CD4-positive, alpha-beta T cell treated with Interleukin-17A for 4 hours (primary cell): ENCODE measurements at regions not wholly inside any gene's neighbourhood (a gene's known extent, or its start where the extent isn't known, plus 50 kb on each side); places are given as distances from the start of the nearest gene placed in this dataset.
"Not testable (repeated sequence)": the region's sequence is repeated elsewhere in the genome, so short reads cannot be mapped to it uniquely, and the experiment has no call there.

Experiments used
- DNase-seq: peaks from one replicate; pipeline ENCODE4 v3.0.0-alpha.2; 2020; ENCODE audit warnings: mixed read lengths

DNA sequence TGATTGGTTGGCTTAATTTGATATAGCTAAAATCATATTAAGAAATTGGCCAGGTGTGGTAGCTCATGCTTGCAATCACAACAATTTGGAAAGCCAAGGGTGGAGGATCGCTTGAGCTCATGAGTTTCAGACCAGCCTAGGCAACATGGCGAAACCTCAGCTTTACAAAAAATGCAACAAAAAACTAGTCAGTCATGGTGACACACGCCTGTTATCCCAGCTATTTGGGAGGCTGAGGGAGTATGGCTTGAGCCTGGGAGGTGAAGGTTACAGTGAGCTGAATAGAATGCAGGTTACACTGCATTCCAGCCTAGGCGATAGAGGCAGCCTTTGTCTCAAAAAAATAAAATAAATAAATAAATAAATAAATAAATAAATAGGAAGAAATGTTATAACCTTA, 1579.6 kb upstream of the SLC10A2 start:
- DNase-seq = no peak

DNA sequence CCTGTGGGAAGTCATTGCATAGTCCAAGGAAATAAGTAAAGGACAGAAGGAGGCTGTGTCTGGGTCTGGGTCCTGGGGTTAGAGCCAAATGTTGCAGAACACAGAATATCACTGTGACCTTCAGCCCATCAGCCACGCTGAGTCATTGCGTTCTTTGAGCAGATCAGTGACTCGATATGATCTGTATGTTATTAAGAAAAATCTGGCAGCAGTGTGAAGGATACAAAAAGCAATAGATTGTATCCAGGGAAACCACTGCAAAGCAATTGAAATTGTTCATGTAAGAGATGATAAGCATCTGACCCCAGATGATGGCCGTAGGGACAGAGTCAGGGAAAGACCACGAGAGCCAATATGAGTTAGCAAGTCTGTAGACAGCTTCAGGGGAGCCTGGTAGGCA, 1575.1 kb upstream of the SLC10A2 start:
- no peak for DNase-seq

DNA sequence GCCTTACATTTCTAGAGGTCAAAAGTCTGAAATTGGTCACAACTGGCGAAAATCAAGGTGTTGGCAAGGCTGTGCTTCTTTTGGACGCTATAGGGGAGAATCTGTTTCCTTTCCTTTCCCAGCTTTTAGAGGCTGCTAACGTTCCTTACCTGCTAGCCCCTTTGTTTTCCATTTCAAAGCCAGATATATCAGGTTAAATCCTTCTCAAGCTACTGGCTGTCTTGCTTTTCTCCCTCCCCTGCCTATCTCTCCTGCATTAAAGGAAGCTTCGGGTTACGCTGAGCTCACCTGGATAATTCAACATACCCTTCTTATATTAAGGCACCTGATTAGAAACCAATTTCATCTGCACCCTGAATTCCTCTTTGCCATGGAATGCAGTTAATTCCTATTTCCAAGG, 1569.7 kb upstream of the SLC10A2 start:
- no peak for DNase-seq

GRCh38 chr13:104634016-104634415, 1567.8 kb upstream of the SLC10A2 start:
- DNase-seq = no peak

- no peak for DNase-seq
These were observed 1566.5 kb upstream of the SLC10A2 start for GRCh38 chr13:104632736-104633135.

GRCh38 chr13:104625201-104625600, 1559.0 kb upstream of the SLC10A2 start:
- DNase-seq = no peak

- no peak for DNase-seq
These were observed 1550.8 kb upstream of the SLC10A2 start for GRCh38 chr13:104616990-104617389.

- no peak for DNase-seq
These were observed 1548.3 kb upstream of the SLC10A2 start for GRCh38 chr13:104614361-104615145.

DNA sequence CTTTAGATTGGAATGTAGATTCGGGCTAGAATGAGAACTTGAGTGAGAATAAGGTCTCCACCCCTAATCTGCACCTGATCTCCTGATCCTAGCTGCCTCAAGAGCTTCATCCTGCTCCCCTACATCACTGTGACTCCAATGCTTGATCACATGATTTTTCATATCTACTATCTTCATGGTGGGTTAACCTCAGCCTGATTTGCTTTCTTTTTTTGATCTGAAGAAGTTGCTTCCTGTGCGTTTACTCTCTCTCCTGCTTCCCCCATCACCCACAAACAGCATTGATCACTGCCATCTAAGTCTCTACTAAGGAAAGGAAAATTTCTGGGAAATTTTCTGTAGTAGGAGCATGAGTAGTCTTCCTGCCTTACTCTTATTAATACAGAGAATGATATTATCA, 1542.1 kb upstream of the SLC10A2 start:
- DNase-seq = no peak

DNA sequence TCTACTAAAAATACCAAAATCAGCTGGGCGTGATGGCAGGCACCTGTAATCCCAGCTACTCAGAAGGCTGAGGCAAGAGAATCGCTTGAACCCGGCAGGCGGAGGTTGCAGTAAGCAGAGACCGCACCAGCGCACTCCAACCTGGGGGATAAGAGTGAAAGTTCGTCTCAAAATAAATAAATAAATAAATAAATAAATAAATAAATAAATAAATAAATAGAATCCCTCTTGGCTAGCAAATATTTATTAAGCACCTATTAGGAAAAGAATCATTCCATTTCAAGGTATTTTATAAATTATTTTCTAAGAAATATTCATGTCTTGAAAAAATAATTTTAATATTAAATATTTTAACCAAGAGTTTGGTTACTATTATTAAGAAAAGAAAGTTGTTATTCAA, 1539.2 kb upstream of the SLC10A2 start:
- DNase-seq = not testable (repeated sequence)

GRCh38 chr13:104597546-104598180, 1531.4 kb upstream of the SLC10A2 start:
- DNase-seq = no peak

DNA sequence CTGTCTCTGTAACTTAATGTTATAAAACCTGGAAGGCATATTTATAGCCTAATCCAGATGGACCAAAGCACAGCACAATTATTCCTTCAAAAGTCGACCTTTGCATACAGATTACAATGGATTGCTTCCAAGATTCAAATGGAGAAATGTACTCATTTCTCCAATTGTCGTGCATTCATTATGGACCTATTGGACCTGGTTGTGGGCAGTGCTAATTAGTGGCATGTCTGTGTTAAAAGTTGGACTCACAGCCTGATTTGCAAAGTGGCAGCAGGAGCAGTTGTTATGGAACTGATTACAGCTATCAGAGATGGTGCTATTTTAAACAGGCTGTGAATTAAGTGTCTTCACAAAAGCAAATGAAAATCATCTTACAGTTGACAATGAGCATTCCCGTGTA, 1529.3 kb upstream of the SLC10A2 start:
- no peak for DNase-seq

DNA sequence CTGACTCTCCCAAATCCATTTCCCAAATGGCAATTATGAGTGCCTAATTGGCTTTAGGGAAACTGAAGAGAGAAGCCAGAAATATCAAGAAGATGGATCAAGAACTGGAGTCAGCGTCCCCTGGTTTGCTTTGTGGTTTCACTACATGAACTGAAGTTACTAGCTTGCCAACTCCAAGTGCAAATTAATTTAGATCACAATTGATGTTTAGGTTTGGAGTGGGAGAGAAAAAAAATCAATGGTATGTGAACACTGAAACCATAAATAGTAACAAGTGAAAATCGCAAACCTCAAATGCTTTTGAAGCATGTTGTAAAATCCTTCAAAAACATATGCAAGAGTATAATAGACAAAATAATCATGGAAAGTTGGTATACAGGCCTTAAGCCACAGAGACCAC, 1528.6 kb upstream of the SLC10A2 start:
- DNase-seq = no peak

DNA sequence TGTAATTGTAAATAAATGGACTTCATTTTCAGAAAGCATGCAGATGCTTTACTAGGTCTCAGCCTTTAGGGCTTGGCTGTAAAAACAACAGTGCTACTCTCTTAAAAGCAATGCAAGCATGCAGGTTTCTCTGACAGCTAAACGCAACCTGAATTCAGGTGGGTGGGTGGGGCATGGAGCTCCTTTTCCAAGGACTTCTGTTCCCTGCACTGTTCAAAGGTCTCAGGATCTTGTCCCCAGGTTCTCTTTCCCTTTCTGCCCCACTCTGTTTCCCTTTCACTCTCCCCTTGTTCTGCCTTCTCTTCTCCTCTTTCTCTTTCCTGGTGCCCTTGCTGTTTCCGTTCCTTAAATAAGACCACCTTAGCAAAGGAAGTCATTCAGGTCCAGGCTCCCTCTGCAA, 1527.5 kb upstream of the SLC10A2 start:
- DNase-seq = no peak

DNA sequence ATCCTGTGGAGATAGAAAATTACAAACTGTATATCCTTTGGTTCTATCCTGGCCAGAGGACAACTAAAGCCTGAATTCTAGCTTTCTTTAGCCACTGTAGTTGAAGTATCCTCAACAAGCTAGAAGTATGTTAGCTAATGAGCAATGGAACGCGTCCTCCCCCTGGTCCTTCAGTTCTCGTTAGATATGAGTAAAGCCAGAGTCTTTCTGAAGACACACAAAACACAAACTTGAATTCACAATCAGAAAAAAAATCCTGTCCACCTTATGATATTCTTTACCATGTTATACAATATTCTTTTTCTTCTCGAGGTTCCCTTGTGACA, 1527.0 kb upstream of the SLC10A2 start:
- DNase-seq = no peak

GRCh38 chr13:104592545-104593250, 1526.5 kb upstream of the SLC10A2 start:
- DNase-seq = no peak

GRCh38 chr13:104592127-104592526, 1525.9 kb upstream of the SLC10A2 start:
- DNase-seq = no peak

- no peak for DNase-seq
These were observed 1520.0 kb upstream of the SLC10A2 start for GRCh38 chr13:104586051-104586746.

DNA sequence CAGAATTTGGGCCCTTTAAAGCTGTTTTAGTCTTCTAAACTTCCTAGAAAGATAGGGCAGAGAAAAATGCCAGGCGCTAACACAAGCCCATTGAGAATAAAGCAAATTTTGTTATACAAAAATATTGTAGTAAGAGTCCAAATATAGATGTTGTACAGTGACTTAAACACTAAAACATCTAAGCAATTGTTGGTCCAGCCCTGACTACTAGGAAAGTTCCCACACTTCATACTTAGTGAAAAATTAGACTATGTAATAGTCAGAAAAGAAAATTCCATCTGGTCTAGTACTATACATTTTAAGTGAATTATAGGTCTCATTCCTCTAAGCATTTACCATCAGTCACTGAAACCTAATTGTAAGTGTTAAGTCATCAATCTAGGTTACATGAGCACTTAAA, 1518.3 kb upstream of the SLC10A2 start:
- DNase-seq = no peak

GRCh38 chr13:104580931-104581330, 1514.7 kb upstream of the SLC10A2 start:
- no peak for DNase-seq

GRCh38 chr13:104577071-104577815, 1511.0 kb upstream of the SLC10A2 start:
- DNase-seq = no peak

- no peak for DNase-seq
These were observed 1505.6 kb upstream of the SLC10A2 start for GRCh38 chr13:104571893-104572229.
